GM12878 (cell line): ENCODE measurements at regions not wholly inside any gene's neighbourhood (a gene's known extent, or its start where the extent isn't known, plus 50 kb on each side); places are given as distances from the start of the nearest gene placed in this dataset.

Source experiments
- CTCF ChIP-seq, 3 experiments: IDR thresholded peaks in 2 of 3; conservative IDR thresholded peaks in 1 of 3; 2 replicates each; pipeline ENCODE4 v1.5.1; 2011; ENCODE audit warnings: low read depth in 3 of 3, low read length in 3 of 3, mild to moderate bottlenecking in 3 of 3, control low read depth in 2 of 3, moderate library complexity in 2 of 3, inconsistent platforms in 1 of 3, mixed read lengths in 1 of 3; ENCODE audit not compliant: control insufficient read depth in 2 of 3, insufficient read depth in 1 of 3; ENCODE audit errors: extremely low read depth in 1 of 3
- POLR2A ChIP-seq: IDR thresholded peaks from 2 replicates; pipeline ENCODE4 v1.6.1; 2011; ENCODE audit warnings: low read depth, mild to moderate bottlenecking, low read length
- SMC3 ChIP-seq: IDR thresholded peaks from 2 replicates; pipeline ENCODE4 v1.6.1; 2011; ENCODE audit warnings: low read length, improper control_type of control experiment, borderline replicate concordance

GRCh38 chr22:19640306-19640705, 74.0 kb upstream of the SEPTIN5 start:
- no peak for TF ChIP-seq CTCF (IDR thresholded peaks at IDR 0.05 in 2 of 3, conservative IDR thresholded peaks at IDR 0.05 in 1 of 3; ENCODE audit: control insufficient read depth in 2 of 3, extremely low read depth in 1 of 3, insufficient read depth in 1 of 3, low read depth in 3 of 3, low read length in 3 of 3)
- TF ChIP-seq POLR2A = no peak
- TF ChIP-seq SMC3 = no peak
